COR-L47 (cell line): ENCODE measurements at regions not wholly inside any gene's neighbourhood (a gene's known extent, or its start where the extent isn't known, plus 50 kb on each side); places are given as distances from the start of the nearest gene placed in this dataset.
A peak's percentile ranks its signal among the peaks of the same experiment; 100 is the strongest.

Experiments used
- DNase-seq: peaks from one replicate; lab custom pipeline; 2025; lab: John Stamatoyannopoulos, UW

GRCh38 chr21:30986965-30987364, 51.3 kb downstream of the KRTAP19-8 start:
- DNase-seq, result peak; percentile 14

- DNase-seq, result peak; percentile 49
These were observed 53.4 kb downstream of the KRTAP19-8 start for GRCh38 chr21:30984889-30985288.

GRCh38 chr21:30981403-30981802, 56.9 kb downstream of the KRTAP19-8 start:
- no peak for DNase-seq

- DNase-seq, result no peak
These were observed 59.2 kb downstream of the KRTAP19-8 start for GRCh38 chr21:30979054-30979453.

- DNase-seq, result no peak
These were observed 74.0 kb downstream of the KRTAP19-8 start for GRCh38 chr21:30964283-30964682.

- DNase-seq, result no peak
These were observed 74.8 kb downstream of the KRTAP19-8 start for GRCh38 chr21:30963502-30963901.

GRCh38 chr21:30962013-30962412, 76.3 kb downstream of the KRTAP19-8 start:
- no peak for DNase-seq

- no peak for DNase-seq
These were observed 77.4 kb upstream of the KRTAP11-1 start for GRCh38 chr21:30958741-30959140.

GRCh38 chr21:30957010-30957409, 75.6 kb upstream of the KRTAP11-1 start:
- no peak for DNase-seq

- no peak for DNase-seq
These were observed 72.2 kb upstream of the KRTAP11-1 start for GRCh38 chr21:30953605-30954004.

- DNase-seq, result no peak
These were observed 65.8 kb upstream of the KRTAP11-1 start for GRCh38 chr21:30947141-30947540.

GRCh38 chr21:30943920-30944319, 62.5 kb upstream of the KRTAP11-1 start:
- DNase-seq, result no peak

- DNase-seq, result no peak
These were observed 61.9 kb upstream of the KRTAP11-1 start for GRCh38 chr21:30943243-30943642.

- no peak for DNase-seq
These were observed 60.8 kb upstream of the KRTAP11-1 start for GRCh38 chr21:30942192-30942591.

GRCh38 chr21:30936207-30936606, 54.8 kb upstream of the KRTAP11-1 start:
- no peak for DNase-seq

- DNase-seq, result no peak
These were observed 54.4 kb upstream of the KRTAP11-1 start for GRCh38 chr21:30935889-30936168.

GRCh38 chr21:30935121-30935888, 53.9 kb upstream of the KRTAP11-1 start:
- no peak for DNase-seq

GRCh38 chr21:30932686-30933085, 51.3 kb upstream of the KRTAP11-1 start:
- DNase-seq, result no peak
